Keratinocyte (primary cell): ENCODE measurements at regions not wholly inside any gene's neighbourhood (a gene's known extent, or its start where the extent isn't known, plus 50 kb on each side); places are given as distances from the start of the nearest gene placed in this dataset.

Source experiments
- CTCF ChIP-seq, 3 experiments: IDR thresholded peaks in 1 of 3; conservative IDR thresholded peaks in 1 of 3; optimal IDR thresholded peaks in 1 of 3; 2 replicates in 2 of 3; 3 replicates in 1 of 3; pipeline versions ENCODE3 to v1.5.1; 2011; ENCODE audit warnings: low read length in 3 of 3, mild to moderate bottlenecking in 3 of 3, moderate library complexity in 2 of 3, control low read depth in 1 of 3, inconsistent platforms in 1 of 3; ENCODE audit not compliant: insufficient read depth in 2 of 3; ENCODE audit errors: extremely low read depth in 1 of 3
- EZH2 ChIP-seq: IDR thresholded peaks from one replicate; pipeline ENCODE4 v1.6.1; 2012; ENCODE audit warnings: inconsistent platforms, mild to moderate bottlenecking, low read length, moderate library complexity

- TF ChIP-seq CTCF (optimal IDR thresholded peaks at IDR 0.05 in 1 of 3, IDR thresholded peaks at IDR 0.05 in 1 of 3, conservative IDR thresholded peaks at IDR 0.05 in 1 of 3; ENCODE audit: extremely low read depth in 1 of 3, insufficient read depth in 2 of 3, low read length in 3 of 3), result no peak
- TF ChIP-seq EZH2, result no peak
Measured at GRCh38 chr17:45680360-45680759, 103.8 kb upstream of the CRHR1 start.
